ENCODE measurements at regions not wholly inside any gene's neighbourhood (a gene's known extent, or its start where the extent isn't known, plus 50 kb on each side); places are given as distances from the start of the nearest gene placed in this dataset.

DNA sequence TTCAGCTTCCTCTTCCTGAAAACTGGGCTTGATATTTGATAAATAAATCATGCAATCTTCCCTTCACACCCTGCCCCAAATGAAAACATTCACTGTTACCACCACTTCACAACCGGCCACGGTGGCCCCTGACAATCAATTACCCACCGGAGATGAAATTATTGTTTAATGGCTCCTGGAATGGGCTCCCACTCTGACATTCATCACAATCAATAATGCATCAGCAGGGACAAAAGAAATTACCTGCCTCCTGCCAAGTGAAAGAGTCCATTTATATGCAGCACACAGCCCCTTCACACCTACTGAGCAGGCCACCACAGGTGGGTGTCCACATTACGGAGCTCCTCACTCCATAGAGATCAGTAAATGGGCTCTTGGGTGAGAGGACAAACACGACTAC is 193.5 kb upstream of the SNX19 start:
- no peak for TF ChIP-seq ZFP3 (CRISPR knock-in tag; IDR thresholded peaks at IDR 0.05)
- TF ChIP-seq, protein P1, sequence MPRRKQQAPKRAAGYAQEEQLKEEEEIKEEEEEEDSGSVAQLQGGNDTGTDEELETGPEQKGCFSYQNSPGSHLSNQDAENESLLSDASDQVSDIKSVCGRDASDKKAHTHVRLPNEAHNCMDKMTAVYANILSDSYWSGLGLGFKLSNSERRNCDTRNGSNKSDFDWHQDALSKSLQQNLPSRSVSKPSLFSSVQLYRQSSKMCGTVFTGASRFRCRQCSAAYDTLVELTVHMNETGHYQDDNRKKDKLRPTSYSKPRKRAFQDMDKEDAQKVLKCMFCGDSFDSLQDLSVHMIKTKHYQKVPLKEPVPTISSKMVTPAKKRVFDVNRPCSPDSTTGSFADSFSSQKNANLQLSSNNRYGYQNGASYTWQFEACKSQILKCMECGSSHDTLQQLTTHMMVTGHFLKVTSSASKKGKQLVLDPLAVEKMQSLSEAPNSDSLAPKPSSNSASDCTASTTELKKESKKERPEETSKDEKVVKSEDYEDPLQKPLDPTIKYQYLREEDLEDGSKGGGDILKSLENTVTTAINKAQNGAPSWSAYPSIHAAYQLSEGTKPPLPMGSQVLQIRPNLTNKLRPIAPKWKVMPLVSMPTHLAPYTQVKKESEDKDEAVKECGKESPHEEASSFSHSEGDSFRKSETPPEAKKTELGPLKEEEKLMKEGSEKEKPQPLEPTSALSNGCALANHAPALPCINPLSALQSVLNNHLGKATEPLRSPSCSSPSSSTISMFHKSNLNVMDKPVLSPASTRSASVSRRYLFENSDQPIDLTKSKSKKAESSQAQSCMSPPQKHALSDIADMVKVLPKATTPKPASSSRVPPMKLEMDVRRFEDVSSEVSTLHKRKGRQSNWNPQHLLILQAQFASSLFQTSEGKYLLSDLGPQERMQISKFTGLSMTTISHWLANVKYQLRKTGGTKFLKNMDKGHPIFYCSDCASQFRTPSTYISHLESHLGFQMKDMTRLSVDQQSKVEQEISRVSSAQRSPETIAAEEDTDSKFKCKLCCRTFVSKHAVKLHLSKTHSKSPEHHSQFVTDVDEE (CRISPR knock-in tag; IDR thresholded peaks at IDR 0.05) = no peak
- TF ChIP-seq, protein P2, sequence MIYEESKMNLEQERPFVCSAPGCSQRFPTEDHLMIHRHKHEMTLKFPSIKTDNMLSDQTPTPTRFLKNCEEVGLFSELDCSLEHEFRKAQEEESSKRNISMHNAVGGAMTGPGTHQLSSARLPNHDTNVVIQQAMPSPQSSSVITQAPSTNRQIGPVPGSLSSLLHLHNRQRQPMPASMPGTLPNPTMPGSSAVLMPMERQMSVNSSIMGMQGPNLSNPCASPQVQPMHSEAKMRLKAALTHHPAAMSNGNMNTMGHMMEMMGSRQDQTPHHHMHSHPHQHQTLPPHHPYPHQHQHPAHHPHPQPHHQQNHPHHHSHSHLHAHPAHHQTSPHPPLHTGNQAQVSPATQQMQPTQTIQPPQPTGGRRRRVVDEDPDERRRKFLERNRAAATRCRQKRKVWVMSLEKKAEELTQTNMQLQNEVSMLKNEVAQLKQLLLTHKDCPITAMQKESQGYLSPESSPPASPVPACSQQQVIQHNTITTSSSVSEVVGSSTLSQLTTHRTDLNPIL (CRISPR knock-in tag; IDR thresholded peaks at IDR 0.05; ENCODE audit: low read depth) = no peak
- TF ChIP-seq PPARA (CRISPR knock-in tag; IDR thresholded peaks at IDR 0.05; ENCODE audit: borderline replicate concordance) = no peak
- no peak for TF ChIP-seq ZC3H10 (CRISPR knock-in tag; IDR thresholded peaks at IDR 0.05)
- no peak for TF ChIP-seq ZNF565 (CRISPR knock-in tag; conservative IDR thresholded peaks at IDR 0.05; ENCODE audit: low read depth)
- TF ChIP-seq ZFP30 (CRISPR knock-in tag; IDR thresholded peaks at IDR 0.05) = no peak
- no peak for TF ChIP-seq ARNTL (CRISPR knock-in tag; IDR thresholded peaks at IDR 0.05; ENCODE audit: borderline replicate concordance, low read depth)
- TF ChIP-seq OSR1 (CRISPR knock-in tag; IDR thresholded peaks at IDR 0.05) = no peak
- no peak for TF ChIP-seq ZNF8 (CRISPR knock-in tag; IDR thresholded peaks at IDR 0.05)
- no peak for TF ChIP-seq RARB (CRISPR knock-in tag; IDR thresholded peaks at IDR 0.05)
- TF ChIP-seq, protein P3, sequence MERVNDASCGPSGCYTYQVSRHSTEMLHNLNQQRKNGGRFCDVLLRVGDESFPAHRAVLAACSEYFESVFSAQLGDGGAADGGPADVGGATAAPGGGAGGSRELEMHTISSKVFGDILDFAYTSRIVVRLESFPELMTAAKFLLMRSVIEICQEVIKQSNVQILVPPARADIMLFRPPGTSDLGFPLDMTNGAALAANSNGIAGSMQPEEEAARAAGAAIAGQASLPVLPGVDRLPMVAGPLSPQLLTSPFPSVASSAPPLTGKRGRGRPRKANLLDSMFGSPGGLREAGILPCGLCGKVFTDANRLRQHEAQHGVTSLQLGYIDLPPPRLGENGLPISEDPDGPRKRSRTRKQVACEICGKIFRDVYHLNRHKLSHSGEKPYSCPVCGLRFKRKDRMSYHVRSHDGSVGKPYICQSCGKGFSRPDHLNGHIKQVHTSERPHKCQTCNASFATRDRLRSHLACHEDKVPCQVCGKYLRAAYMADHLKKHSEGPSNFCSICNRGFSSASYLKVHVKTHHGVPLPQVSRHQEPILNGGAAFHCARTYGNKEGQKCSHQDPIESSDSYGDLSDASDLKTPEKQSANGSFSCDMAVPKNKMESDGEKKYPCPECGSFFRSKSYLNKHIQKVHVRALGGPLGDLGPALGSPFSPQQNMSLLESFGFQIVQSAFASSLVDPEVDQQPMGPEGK (CRISPR knock-in tag; IDR thresholded peaks at IDR 0.05; ENCODE audit: borderline replicate concordance) = no peak
- no peak for TF ChIP-seq BACH2 (CRISPR knock-in tag; IDR thresholded peaks at IDR 0.05; ENCODE audit: borderline replicate concordance)
- TF ChIP-seq GLIS3 (CRISPR knock-in tag; IDR thresholded peaks at IDR 0.05) = no peak

All from SK-N-SH treated with all-trans-retinoic acid at 6 μM for 48 hours (cell line).